ENCODE measurements at regions not wholly inside any gene's neighbourhood (a gene's known extent, or its start where the extent isn't known, plus 50 kb on each side); places are given as distances from the start of the nearest gene placed in this dataset.

DNA sequence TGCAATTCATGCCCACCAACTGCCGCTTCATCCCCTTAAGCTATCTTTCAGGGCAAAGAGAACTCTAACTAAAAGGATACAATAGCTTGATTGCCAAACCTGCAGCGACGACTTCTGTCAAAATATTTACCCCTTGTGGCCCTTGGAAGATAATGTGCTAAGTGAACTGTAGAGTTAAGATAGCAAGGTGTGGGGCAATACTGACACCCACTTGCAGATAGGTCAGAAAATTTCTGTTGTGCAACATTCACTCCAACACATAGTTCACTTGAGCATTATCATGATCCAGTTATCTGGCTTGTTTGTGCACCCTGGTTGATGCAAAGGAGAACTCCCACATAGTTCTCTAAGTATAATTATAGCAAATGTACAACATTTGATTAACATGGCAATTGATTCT, 55.6 kb downstream of the RHOXF2B start:
- Mint-ChIP-seq H3K4me3 (no peak overlapping the region), H3K4me1 (ENCODE audit: low read depth) (no peaks in the 10 kb centered on the region), H3K27me3 (ENCODE audit: low read depth) (peaks cover 11% of the 10 kb centered on the region), H3K36me3 (ENCODE audit: low read depth) (no peaks in the 10 kb centered on the region), H3K9me3 (no peaks in the 10 kb centered on the region), H3K27ac (no peak overlapping the region)
- CTCF ChIA-PET: no interaction called here
- DNase-seq: no peak
- intact Hi-C loops (cut with micrococcal nuclease): no loop called here

DNA sequence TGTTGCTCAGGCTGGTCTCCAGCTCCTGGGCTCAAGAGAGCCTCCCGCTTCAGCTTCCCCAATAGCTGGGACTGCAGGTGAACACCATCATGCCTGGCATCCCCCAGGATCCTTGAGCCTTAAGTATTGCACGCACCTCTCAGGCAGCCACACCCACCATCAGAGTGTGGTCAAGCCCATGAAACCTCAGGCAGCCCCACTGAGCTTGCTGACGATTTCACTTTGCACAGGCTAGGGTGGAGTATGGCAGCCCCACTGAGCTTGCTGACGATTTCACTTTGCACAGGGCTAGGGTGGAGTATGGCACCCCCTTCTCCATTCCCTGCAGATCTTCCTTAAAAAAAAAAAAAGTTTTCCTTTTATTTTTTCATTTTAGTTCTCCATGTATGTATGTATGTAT, 57.2 kb downstream of the RHOXF2B start:
- intact Hi-C loops (cut with micrococcal nuclease): no loop called here
- Mint-ChIP-seq H3K27me3 (ENCODE audit: low read depth) (peaks cover 14% of the 10 kb centered on the region), H3K27ac (no peak overlapping the region), H3K36me3 (ENCODE audit: low read depth) (no peaks in the 10 kb centered on the region), H3K9me3 (no peaks in the 10 kb centered on the region), H3K4me3 (no peak overlapping the region), H3K4me1 (ENCODE audit: low read depth) (peaks cover 6% of the 10 kb centered on the region)
- no peak for DNase-seq
- CTCF ChIA-PET: no interaction called here

DNA sequence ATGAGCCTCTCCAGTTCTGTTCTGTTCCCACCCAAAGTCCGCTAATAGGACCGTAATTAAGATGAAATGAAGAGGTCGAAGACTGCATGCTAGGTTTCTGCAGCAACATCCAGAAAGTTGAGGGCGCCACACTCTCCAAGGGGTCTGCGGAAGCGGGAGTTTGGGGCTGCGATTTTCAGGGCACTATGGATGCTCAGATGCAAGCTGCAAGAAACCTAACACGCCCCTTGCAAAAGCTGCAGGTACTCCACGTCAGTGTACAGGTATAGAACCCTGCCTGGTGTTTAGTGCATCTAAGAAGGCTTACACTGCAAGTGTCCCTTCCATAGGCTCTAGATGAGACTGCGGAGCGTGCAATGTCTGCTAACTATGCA, 61.4 kb downstream of the RHOXF2B start:
- intact Hi-C loops (cut with micrococcal nuclease): no loop called here
- H3K9me3 Mint-ChIP-seq: no peaks in the 10 kb centered on the region
- no peak for DNase-seq
- H3K27me3 Mint-ChIP-seq (ENCODE audit: low read depth): peaks cover 19% of the 10 kb centered on the region
- peaks cover 8% of the 10 kb centered on the region for H3K4me1 Mint-ChIP-seq (ENCODE audit: low read depth)
- H3K36me3 Mint-ChIP-seq (ENCODE audit: low read depth): no peaks in the 10 kb centered on the region
- no peak overlapping the region for H3K27ac Mint-ChIP-seq
- CTCF ChIA-PET: interaction anchor here (0.7 kb wide), 1 partner anchor 16 kb away, joined by 3 read pairs; no protein-coding TSS in a partner anchor
- H3K4me3 Mint-ChIP-seq: peak overlapping the region; percentile 62

DNA sequence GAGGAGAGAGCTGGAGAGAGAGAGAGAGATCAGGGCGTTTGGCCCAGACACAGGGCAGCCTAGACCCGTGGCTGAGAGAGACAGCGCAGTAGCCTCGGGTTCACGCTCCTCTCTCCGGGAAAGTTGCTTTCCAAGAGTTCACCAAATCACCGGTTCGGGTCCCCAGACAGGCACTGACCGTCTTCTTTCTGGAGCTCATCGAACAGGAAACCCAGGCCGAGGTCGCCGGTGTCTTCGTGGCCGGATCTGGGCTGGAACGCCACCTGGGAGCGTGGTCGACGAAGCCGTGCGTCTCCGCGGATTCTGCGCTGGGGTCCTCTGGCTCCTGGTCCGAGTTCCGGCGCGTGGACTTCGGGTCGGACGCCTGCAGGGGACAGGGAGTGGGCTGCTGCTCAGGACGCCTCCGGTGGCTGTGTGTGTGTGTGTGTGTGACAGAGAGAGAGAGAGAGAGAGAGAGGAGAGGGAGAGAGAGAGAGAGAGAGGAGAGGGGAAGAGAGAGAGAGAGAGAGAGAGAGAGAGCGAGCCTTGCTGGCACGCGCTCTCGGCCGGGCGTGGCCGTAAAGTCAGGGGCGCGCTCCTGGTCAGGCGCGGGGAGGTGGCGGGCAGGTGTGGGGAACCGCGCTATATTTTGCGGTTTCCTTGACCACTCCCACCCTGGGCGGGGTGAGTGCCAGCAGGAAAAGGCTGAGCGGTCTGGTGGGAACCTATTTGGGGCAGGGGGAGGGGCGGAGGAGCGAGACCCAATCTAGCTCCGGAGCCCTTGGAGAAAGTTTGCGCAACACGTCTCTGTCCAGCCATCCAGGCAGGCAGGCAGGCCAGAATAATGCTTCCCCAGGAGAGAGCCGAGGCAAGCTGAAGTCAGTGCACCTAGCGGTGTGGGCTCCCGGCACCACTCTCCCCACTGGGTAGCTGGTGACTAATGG, 62.1 kb downstream of the RHOXF2B start:
- no peak overlapping the region for H3K27ac Mint-ChIP-seq
- intact Hi-C loops (cut with micrococcal nuclease): no loop called here
- H3K4me1 Mint-ChIP-seq (ENCODE audit: low read depth): peaks cover 8% of the 10 kb centered on the region
- CTCF ChIA-PET: interaction anchor here (1.0 kb wide), 1 partner anchor 189 kb away, joined by 4 read pairs; no protein-coding TSS in a partner anchor
- H3K9me3 Mint-ChIP-seq: no peaks in the 10 kb centered on the region
- no peak for DNase-seq
- peak overlapping the region; percentile 62 for H3K4me3 Mint-ChIP-seq
- no peaks in the 10 kb centered on the region for H3K36me3 Mint-ChIP-seq (ENCODE audit: low read depth)
- H3K27me3 Mint-ChIP-seq (ENCODE audit: low read depth): peaks cover 19% of the 10 kb centered on the region

DNA sequence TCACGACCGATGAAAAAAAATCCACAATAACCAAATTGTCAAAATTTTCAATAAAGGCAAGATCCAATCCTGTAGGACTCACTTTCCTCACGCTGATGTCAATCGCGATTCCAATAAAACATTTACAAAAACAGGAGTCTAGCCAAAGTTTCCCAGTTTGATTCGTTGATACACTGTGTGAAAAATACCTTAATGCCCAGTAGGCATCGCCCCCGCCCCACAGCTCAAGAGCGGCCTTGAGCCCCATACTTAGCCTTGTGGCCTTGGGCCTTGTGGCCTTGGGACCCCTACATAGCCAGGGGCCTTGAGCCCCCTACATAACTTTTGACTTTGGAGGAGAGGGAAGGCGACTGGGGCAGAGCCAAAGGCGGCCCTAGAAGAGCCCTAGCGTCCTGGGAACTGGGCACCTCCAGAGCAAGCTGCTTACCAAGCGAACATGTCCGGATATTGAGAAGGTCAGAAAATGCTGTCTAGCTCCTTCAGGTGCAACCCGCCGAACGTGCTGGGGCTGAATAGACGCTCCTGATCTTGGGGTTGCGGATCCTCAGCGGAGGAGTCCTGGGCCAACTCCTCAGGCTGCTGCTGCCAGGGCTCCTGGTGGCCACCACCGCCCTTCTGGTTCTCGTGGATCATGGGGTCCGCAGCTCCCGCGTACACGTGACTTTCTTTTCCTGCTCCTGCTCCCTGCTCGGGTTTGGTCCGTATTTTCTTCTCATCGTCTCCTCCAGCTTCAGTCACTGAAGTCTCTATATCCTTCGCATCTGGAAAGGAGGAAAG, 62.9 kb downstream of the RHOXF2B start:
- intact Hi-C loops (cut with micrococcal nuclease): no loop called here
- Mint-ChIP-seq H3K27ac (no peak overlapping the region), H3K4me3 (peak overlapping the region; percentile 62), H3K27me3 (ENCODE audit: low read depth) (peaks cover 19% of the 10 kb centered on the region), H3K9me3 (no peaks in the 10 kb centered on the region), H3K36me3 (ENCODE audit: low read depth) (no peaks in the 10 kb centered on the region), H3K4me1 (ENCODE audit: low read depth) (peaks cover 8% of the 10 kb centered on the region)
- no peak for DNase-seq
- CTCF ChIA-PET: interaction anchor here (1.0 kb wide), 1 partner anchor 190 kb away, joined by 4 read pairs; no protein-coding TSS in a partner anchor

DNA sequence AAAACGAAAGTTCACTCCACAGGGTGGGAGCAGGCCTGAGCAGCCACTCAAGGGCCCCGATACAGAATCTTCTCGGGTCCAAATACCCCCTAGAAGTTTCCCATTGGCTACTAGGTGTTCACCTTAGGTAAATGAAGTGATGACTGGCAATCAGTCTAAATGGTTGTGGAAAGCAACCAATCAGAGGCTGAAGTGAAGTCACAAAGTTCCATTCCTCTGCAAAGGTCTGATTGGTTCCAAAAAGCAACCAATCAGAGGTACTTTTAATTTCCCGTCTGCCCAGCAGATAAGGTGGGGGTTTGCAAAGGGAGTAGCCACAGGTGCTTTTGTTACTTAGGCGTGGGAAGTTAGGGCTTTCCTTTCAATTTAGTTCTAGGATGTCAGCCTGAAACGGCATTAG, 58.2 kb upstream of the NKAP start:
- no peak overlapping the region for H3K4me3 Mint-ChIP-seq
- H3K36me3 Mint-ChIP-seq (ENCODE audit: low read depth): no peaks in the 10 kb centered on the region
- intact Hi-C loops (cut with micrococcal nuclease): no loop called here
- peaks cover 18% of the 10 kb centered on the region for H3K4me1 Mint-ChIP-seq (ENCODE audit: low read depth)
- CTCF ChIA-PET: no interaction called here
- H3K9me3 Mint-ChIP-seq: no peaks in the 10 kb centered on the region
- no peak overlapping the region for H3K27ac Mint-ChIP-seq
- no peak for DNase-seq
- peaks cover 43% of the 10 kb centered on the region for H3K27me3 Mint-ChIP-seq (ENCODE audit: low read depth)

DNA sequence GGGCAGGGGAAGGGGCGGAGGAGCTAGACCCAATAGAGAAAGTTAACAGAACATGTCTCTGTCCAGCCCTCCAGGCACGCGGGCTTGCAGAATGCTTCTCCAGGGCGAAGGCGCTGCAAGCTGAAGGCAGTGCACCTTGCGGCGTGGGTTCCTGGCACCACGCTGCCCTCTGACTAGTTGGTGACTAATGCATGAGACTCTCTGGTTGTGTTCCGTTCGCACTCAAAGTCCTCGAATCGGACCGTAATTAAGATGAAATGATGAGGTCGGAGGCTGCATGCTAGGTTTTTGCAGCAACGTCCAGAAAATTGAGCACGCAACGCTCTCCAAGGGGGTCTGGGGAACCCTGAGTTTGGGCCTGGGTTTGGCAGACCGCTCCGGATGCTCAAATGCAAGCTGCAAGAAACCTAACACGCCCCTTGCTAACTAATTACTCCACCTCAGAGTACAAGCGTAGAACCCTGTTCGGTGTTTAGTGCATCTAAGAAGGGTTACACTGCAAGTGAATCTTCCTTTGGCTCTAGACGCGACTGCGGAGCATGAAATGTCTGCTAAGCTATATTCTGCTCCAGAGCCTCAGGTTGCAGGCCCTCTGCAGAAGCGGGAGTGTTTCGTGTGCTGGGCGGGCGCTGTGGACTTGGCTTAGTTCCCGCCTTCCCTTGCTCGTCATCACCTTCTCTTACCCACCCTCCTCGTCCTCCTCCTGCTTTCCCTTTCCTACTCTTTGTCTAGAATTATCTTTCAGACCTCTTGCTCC, 57.1 kb upstream of the NKAP start:
- DNase-seq: peak; percentile 28
- Mint-ChIP-seq H3K36me3 (ENCODE audit: low read depth) (no peaks in the 10 kb centered on the region), H3K4me1 (ENCODE audit: low read depth) (peaks cover 18% of the 10 kb centered on the region), H3K27me3 (ENCODE audit: low read depth) (peaks cover 49% of the 10 kb centered on the region), H3K4me3 (peak overlapping the region; percentile 66), H3K27ac (no peak overlapping the region), H3K9me3 (no peaks in the 10 kb centered on the region)
- CTCF ChIA-PET: interaction anchor here (1.2 kb wide), 1 partner anchor 16 kb away, joined by 3 read pairs; no protein-coding TSS in a partner anchor
- intact Hi-C loops (cut with micrococcal nuclease): no loop called here

DNA sequence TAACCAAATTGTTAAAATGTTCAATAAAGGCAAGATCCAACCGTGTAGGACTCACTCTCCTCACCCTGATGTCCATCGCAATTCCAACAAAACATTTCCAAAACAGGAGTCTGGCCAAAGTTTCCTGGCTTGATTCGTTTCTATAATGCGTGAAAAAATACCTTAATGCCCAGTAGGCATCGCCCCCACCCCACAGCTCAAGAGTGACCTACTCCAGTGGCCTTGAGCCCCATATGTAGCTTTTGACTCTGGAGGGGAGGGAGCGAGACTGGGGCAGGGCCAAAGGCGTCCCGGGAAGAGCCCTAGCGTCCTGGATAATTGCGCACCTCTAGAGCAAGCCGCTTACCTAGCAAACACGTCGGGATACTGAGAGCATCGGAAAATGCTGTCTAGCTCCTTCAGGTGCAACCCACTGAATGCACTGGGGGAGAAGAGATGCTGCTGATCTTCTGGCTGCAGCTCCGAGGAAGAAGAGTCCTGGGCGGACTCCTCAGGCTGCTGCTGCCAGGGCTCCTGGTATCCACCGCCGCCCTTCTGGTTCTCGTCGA, 55.6 kb upstream of the NKAP start:
- H3K27ac Mint-ChIP-seq: no peak overlapping the region
- H3K9me3 Mint-ChIP-seq: no peaks in the 10 kb centered on the region
- H3K27me3 Mint-ChIP-seq (ENCODE audit: low read depth): peaks cover 61% of the 10 kb centered on the region
- H3K4me1 Mint-ChIP-seq (ENCODE audit: low read depth): peaks cover 18% of the 10 kb centered on the region
- no peak overlapping the region for H3K4me3 Mint-ChIP-seq
- no peaks in the 10 kb centered on the region for H3K36me3 Mint-ChIP-seq (ENCODE audit: low read depth)
- CTCF ChIA-PET: interaction anchor here (0.7 to 1.2 kb wide), 2 partner anchors 17 to 128 kb away, joined by 3 read pairs; no protein-coding TSS in a partner anchor
- intact Hi-C loops (cut with micrococcal nuclease): no loop called here
- DNase-seq: no peak

DNA sequence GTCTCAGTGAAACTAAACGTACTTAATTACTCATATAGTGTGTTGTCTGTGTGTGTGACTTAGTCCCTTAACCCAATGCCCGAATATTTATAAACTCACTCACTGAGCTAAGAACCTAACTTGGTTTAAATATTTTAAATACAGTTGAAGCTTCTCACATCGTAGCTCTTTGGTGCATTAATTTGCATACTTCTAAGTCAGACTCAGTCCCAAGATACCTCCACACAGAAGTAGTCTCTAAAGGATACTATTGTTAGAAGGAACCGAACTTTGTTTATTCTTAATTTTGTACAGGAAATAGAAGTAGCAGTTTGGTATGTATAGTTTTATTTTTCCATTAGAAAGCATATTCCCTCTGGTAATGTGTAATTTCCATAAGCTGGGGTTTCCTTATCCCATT, 54.0 kb upstream of the NKAP start:
- intact Hi-C loops (cut with micrococcal nuclease): no loop called here
- Mint-ChIP-seq H3K36me3 (ENCODE audit: low read depth) (no peaks in the 10 kb centered on the region), H3K4me3 (no peak overlapping the region), H3K9me3 (no peaks in the 10 kb centered on the region), H3K27me3 (ENCODE audit: low read depth) (peaks cover 68% of the 10 kb centered on the region), H3K4me1 (ENCODE audit: low read depth) (peaks cover 18% of the 10 kb centered on the region), H3K27ac (no peak overlapping the region)
- no peak for DNase-seq
- CTCF ChIA-PET: interaction anchor here (0.7 kb wide), 1 partner anchor 10 kb away, joined by 3 read pairs; no protein-coding TSS in a partner anchor

DNA sequence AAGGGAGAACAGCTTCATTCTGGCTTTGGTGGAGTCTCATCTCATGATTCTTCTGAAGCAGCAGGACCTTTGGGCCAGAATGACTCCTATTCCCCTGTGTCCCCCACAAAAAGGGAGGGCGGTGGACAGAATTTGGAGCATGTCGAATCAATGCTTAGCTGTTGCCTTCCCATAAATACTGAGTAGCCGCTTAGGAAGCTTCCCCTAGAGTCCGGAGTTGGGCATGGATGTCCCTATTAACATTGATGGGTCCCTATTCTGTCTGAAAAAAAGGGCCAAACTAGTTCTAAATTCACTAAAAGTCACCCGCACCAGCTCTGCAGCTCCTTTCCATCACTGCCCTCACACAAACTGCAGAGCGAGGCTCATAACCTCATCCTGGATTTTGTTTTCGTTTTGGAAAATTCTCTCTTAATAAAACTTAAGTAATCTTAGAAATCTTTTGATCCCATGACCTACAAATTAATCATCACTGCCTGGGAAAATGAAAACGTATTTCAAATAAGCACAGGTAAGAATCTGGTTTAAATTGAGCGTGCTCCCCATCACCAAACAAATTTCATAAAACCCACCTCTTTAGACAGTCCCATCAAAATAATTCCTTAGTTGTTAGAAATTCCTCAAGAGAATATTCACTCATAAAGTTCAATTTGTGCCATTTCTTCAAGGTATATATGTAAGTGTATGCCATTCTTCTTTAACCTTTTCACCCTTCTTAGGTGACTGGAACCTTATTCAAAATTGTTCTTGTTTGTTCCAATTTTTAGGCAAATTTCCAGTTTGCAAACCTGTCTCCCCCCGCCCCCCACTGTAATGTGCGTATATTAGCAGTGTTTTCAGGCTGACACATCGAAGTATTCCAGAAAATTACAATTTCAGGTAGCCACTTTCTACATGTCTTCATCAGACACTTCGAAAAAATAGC, 53.3 kb upstream of the NKAP start:
- Mint-ChIP-seq H3K4me3 (no peak overlapping the region), H3K4me1 (ENCODE audit: low read depth) (peaks cover 19% of the 10 kb centered on the region), H3K27me3 (ENCODE audit: low read depth) (peaks cover 67% of the 10 kb centered on the region), H3K9me3 (no peaks in the 10 kb centered on the region), H3K27ac (no peak overlapping the region), H3K36me3 (ENCODE audit: low read depth) (no peaks in the 10 kb centered on the region)
- CTCF ChIA-PET: interaction anchor here (0.7 kb wide), 1 partner anchor 9 kb away, joined by 3 read pairs; no protein-coding TSS in a partner anchor
- no peak for DNase-seq
- intact Hi-C loops (cut with micrococcal nuclease): no loop called here

DNA sequence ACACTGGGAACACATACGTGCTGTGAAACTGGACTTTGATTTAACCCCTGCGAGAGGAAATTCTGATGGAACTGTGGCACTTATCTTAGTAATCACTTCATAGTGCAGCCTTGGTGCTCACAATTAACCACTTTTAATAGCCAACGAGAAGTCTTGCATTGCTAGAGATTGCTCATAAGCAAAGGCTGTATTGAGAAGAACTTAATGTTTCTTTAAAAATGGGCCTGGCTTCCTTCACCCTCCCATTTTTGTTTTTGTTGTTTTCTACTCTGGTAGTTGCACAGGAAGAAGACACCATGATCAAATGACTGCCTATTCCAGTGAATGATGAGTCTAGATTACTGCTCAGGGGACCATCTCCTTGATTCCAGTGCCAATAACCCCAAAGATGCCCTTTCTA, 52.5 kb upstream of the NKAP start:
- H3K27me3 Mint-ChIP-seq (ENCODE audit: low read depth): peaks cover 69% of the 10 kb centered on the region
- no peaks in the 10 kb centered on the region for H3K9me3 Mint-ChIP-seq
- H3K27ac Mint-ChIP-seq: no peak overlapping the region
- intact Hi-C loops (cut with micrococcal nuclease): no loop called here
- no peak for DNase-seq
- no peaks in the 10 kb centered on the region for H3K36me3 Mint-ChIP-seq (ENCODE audit: low read depth)
- CTCF ChIA-PET: no interaction called here
- no peak overlapping the region for H3K4me3 Mint-ChIP-seq
- peaks cover 20% of the 10 kb centered on the region for H3K4me1 Mint-ChIP-seq (ENCODE audit: low read depth)
